PC-9 (cell line): ENCODE measurements at regions not wholly inside any gene's neighbourhood (a gene's known extent, or its start where the extent isn't known, plus 50 kb on each side); places are given as distances from the start of the nearest gene placed in this dataset.

ENCODE experiments used
- BruUV-seq: library from RNA; stranded (reverse); fragments of 400-500 nt; replicated peaks from 2 replicates; lab custom pipeline; 2021; lab: Mats Ljungman, UMichigan
- CTCF ChIA-PET: fragments of 300-600 bp; sonication (Branson Sonifier 250); formaldehyde crosslinking; loops from one replicate; lab custom pipeline; 2022; ENCODE audit warnings: antibody characterized with exemption; lab: Charles Lee
- POLR2A ChIA-PET: fragments of 300-600 bp; sonication (Branson Sonifier 250); formaldehyde crosslinking; loops from one replicate; lab custom pipeline; 2022; ENCODE audit warnings: antibody characterized with exemption; ENCODE audit not compliant: unreplicated experiment; lab: Charles Lee
- DNase-seq, 2 experiments: peaks; one replicate each; pipeline versions ENCODE4 v3.0.0 to v3.0.0-alpha.2; 2015 to 2022; ENCODE audit warnings: mixed read lengths in 1 of 2
- H2AFZ ChIP-seq: fragments of 200-600 bp; sonication (generic); 2 replicates; pipeline ENCODE4 v1.8.1; 2017; ENCODE audit warnings: antibody characterized with exemption
- H3F3A ChIP-seq: fragments of 200-600 bp; sonication (generic); 2 replicates; pipeline ENCODE4 v1.8.1; 2017; ENCODE audit warnings: antibody characterized with exemption, mild to moderate bottlenecking, low read depth; ENCODE audit not compliant: insufficient read depth
- H3K27ac ChIP-seq: fragments of 200-600 bp; sonication (generic); 2 replicates; pipeline ENCODE4 v1.6.1; 2016; ENCODE audit warnings: mixed run types
- H3K27me3 ChIP-seq: fragments of 200-600 bp; sonication (generic); 2 replicates; pipeline ENCODE4 v1.6.1; 2016; ENCODE audit warnings: low read depth, mixed run types; ENCODE audit not compliant: insufficient read depth
- H3K36me3 ChIP-seq: fragments of 200-600 bp; sonication (generic); 2 replicates; pipeline ENCODE4 v1.6.1; 2016; ENCODE audit warnings: low read depth, mixed run types
- H3K4me1 ChIP-seq: fragments of 200-600 bp; sonication (generic); replicated peaks from 2 replicates; pipeline ENCODE4 v1.6.1; 2016; ENCODE audit warnings: mixed run types; ENCODE audit not compliant: insufficient read depth
- H3K4me2 ChIP-seq: fragments of 200-600 bp; sonication (generic); 2 replicates; pipeline ENCODE4 v1.6.1; 2017; ENCODE audit warnings: mixed run types
- H3K4me3 ChIP-seq: fragments of 200-600 bp; sonication (generic); 2 replicates; pipeline ENCODE4 v1.6.1; 2016; ENCODE audit warnings: mixed run types
- H3K79me2 ChIP-seq: fragments of 200-600 bp; sonication (generic); 2 replicates; pipeline ENCODE4 v1.6.1; 2017; ENCODE audit warnings: low read depth, mixed run types
- H3K9me2 ChIP-seq: fragments of 200-600 bp; sonication (generic); 2 replicates; pipeline ENCODE4 v1.8.1; 2017; ENCODE audit warnings: mild to moderate bottlenecking; ENCODE audit not compliant: insufficient read depth
- H3K9me3 ChIP-seq: fragments of 200-600 bp; sonication (generic); 2 replicates; pipeline ENCODE4 v1.8.1; 2016; ENCODE audit warnings: low read depth; ENCODE audit not compliant: insufficient read depth
- H4K20me1 ChIP-seq: fragments of 200-600 bp; sonication (generic); 2 replicates; pipeline ENCODE4 v1.8.1; 2017; ENCODE audit not compliant: insufficient read depth
- CTCF ChIP-seq: fragments of 200-600 bp; sonication (generic); conservative IDR thresholded peaks from 2 replicates; pipeline ENCODE4 v1.6.1; 2017; ENCODE audit warnings: mixed run types, antibody characterized with exemption, mild to moderate bottlenecking, moderate library complexity
- EZH2 ChIP-seq: fragments of 200-600 bp; sonication (generic); IDR thresholded peaks from 2 replicates; pipeline ENCODE4 v1.8.0; 2017; ENCODE audit warnings: antibody characterized with exemption, low read depth
- intact Hi-C: fragments of 100-400 bp; cut with micrococcal nuclease; formaldehyde crosslinking; loops from one replicate; pipeline ENCODE4 v1.10.0; 2022; ENCODE audit not compliant: unreplicated experiment

GRCh38 chr15:58311556-58311955 lies 120.2 kb upstream of the LIPC start:
- H3K9me3 ChIP-seq = no peaks in the 10 kb centered on the region
- H3K79me2 ChIP-seq = no peaks in the 10 kb centered on the region
- intact Hi-C loops = no loop called here
- DNase-seq = no peak
- H3K4me1 ChIP-seq = no peaks in the 10 kb centered on the region
- no peaks in the 10 kb centered on the region for H3F3A ChIP-seq
- no peaks in the 10 kb centered on the region for H3K36me3 ChIP-seq
- no peak overlapping the region for H3K4me2 ChIP-seq
- BruUV-seq = no TSS peak
- CTCF ChIA-PET = no interaction called here
- H3K27ac ChIP-seq = no peak overlapping the region
- H2AFZ ChIP-seq = no peak overlapping the region
- no peak for TF ChIP-seq CTCF
- TF ChIP-seq EZH2 = no peak
- H3K27me3 ChIP-seq = no peaks in the 10 kb centered on the region
- no peak overlapping the region for H3K4me3 ChIP-seq
- H3K9me2 ChIP-seq = no peaks in the 10 kb centered on the region
- no peaks in the 10 kb centered on the region for H4K20me1 ChIP-seq
- POLR2A ChIA-PET = no interaction called here

GRCh38 chr15:58312031-58312430 lies 119.8 kb upstream of the LIPC start:
- Histone ChIP-seq H3K4me3 (no peak overlapping the region), H3K4me2 (no peak overlapping the region), H3K27me3 (no peaks in the 10 kb centered on the region), H3K27ac (no peak overlapping the region), H3K9me3 (no peaks in the 10 kb centered on the region), H3K4me1 (no peaks in the 10 kb centered on the region), H3K9me2 (no peaks in the 10 kb centered on the region), H3K36me3 (no peaks in the 10 kb centered on the region), H3F3A (no peaks in the 10 kb centered on the region), H2AFZ (no peak overlapping the region), H4K20me1 (no peaks in the 10 kb centered on the region), H3K79me2 (no peaks in the 10 kb centered on the region)
- no peak for DNase-seq
- BruUV-seq = no TSS peak
- ChIA-PET CTCF (no interaction called here), POLR2A (no interaction called here)
- no peak for TF ChIP-seq CTCF
- TF ChIP-seq EZH2 = no peak
- intact Hi-C loops = no loop called here

- Histone ChIP-seq H3K4me1 (no peaks in the 10 kb centered on the region), H3K4me3 (no peak overlapping the region), H3K36me3 (no peaks in the 10 kb centered on the region), H3K79me2 (no peaks in the 10 kb centered on the region), H4K20me1 (no peaks in the 10 kb centered on the region), H3K27me3 (no peaks in the 10 kb centered on the region), H2AFZ (no peak overlapping the region), H3K27ac (no peak overlapping the region), H3F3A (no peaks in the 10 kb centered on the region), H3K9me3 (no peaks in the 10 kb centered on the region), H3K9me2 (no peaks in the 10 kb centered on the region), H3K4me2 (no peak overlapping the region)
- no peak for DNase-seq
- TF ChIP-seq CTCF = no peak
- TF ChIP-seq EZH2 = no peak
- intact Hi-C loops = no loop called here
- no TSS peak for BruUV-seq
- CTCF ChIA-PET = no interaction called here
- POLR2A ChIA-PET = no interaction called here
Observed at GRCh38 chr15:58313304-58313703, 118.5 kb upstream of the LIPC start.
